ENCODE measurements at regions not wholly inside any gene's neighbourhood (a gene's known extent, or its start where the extent isn't known, plus 50 kb on each side); places are given as distances from the start of the nearest gene placed in this dataset.

GRCh38 chr2:103025056-103025455, 263.2 kb downstream of the TMEM182 start:
- TF ChIP-seq RAD21 (IDR thresholded peaks at IDR 0.05; ENCODE audit: low read depth) (no peak), CTCF (IDR thresholded peaks at IDR 0.05 in 2 of 3, conservative IDR thresholded peaks at IDR 0.05 in 1 of 3; ENCODE audit: borderline replicate concordance in 1 of 3, insufficient read depth in 1 of 3, low read depth in 2 of 3, low read length in 2 of 3) (no peak), REST (IDR thresholded peaks at IDR 0.05; ENCODE audit: low read depth) (no peak)

Data from HCT116 (cell line).